HG02870 (cell line): ENCODE measurements at regions not wholly inside any gene's neighbourhood (a gene's known extent, or its start where the extent isn't known, plus 50 kb on each side); places are given as distances from the start of the nearest gene placed in this dataset.

ENCODE experiments used
- ATAC-seq: cut with Tn5 transposase; IDR thresholded peaks from one replicate; pipeline ENCODE4 v1.9.1; 2021; ENCODE audit warnings: mild to moderate bottlenecking, moderate library complexity; ENCODE audit not compliant: unreplicated experiment

- ATAC-seq, result no peak
Observed at GRCh38 chr13:83229574-83230305, 652.5 kb downstream of the SLITRK1 start.

- ATAC-seq, result no peak
Observed at GRCh38 chr13:83223546-83223945, 658.7 kb downstream of the SLITRK1 start.

GRCh38 chr13:83221813-83222241, 660.4 kb downstream of the SLITRK1 start:
- ATAC-seq, result no peak

DNA sequence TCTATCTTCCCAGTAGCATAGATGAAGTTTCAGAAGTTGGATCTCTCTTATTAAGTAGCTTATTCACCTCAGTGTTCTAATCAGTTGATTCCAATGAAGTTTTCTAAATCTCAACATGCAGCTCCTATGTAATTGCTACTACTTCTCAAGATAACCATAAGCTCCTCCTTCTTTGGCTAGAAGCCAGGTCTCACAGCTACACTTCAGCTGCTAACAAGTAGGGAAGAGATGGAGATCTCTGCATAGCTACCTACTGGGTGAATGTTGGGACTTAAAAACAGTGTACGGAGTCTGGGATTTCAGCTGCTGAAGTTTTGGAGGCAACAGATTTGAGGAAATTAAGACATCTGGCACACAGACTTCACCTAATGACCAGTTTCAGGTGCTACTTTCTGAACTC, 661.0 kb downstream of the SLITRK1 start:
- ATAC-seq, result no peak

GRCh38 chr13:83220241-83220640, 662.0 kb downstream of the SLITRK1 start:
- no peak for ATAC-seq

DNA sequence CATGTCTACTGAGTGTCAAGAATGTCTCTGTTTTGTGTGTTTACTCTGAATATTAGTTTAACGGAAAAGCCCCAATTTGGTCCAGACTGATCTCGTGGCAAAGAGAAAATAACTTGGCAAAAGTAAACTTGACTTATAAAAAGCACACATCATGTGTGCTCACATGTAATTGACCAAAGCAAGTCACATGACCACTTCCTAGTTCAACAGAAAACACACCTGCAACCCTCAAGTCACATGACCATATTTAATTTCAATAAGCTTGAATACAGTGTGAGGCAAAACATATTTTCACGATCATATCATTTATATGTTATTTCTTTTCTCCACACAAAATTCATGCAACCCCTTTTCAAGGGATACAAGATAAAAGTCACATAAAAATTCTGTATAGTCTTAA, 662.4 kb downstream of the SLITRK1 start:
- ATAC-seq, result no peak

- no peak for ATAC-seq
Observed at GRCh38 chr13:83216479-83217245, 665.6 kb downstream of the SLITRK1 start.

- no peak for ATAC-seq
Observed at GRCh38 chr13:83215627-83216026, 666.6 kb downstream of the SLITRK1 start.

DNA sequence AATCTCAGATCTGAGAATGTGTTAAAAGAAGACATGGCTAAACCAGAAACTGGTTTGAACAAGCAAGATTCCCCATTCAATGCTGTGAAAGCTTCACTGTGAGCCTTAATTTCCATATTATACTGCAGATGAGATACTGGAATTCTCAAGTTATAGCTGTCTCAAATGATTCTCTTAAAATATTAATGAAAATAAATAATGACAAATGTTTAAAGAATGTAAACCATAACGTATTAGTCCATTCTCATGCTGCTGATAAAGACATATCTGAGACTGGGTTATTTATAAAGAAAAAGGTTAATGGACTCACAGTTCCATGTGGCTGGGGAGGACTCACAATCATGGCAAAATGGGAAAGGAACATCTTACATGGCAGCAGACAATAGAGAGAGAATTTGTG, 667.8 kb downstream of the SLITRK1 start:
- no peak for ATAC-seq

- no peak for ATAC-seq
Observed at GRCh38 chr13:83211301-83211700, 671.0 kb downstream of the SLITRK1 start.

GRCh38 chr13:83204886-83205285, 677.4 kb downstream of the SLITRK1 start:
- ATAC-seq, result no peak

DNA sequence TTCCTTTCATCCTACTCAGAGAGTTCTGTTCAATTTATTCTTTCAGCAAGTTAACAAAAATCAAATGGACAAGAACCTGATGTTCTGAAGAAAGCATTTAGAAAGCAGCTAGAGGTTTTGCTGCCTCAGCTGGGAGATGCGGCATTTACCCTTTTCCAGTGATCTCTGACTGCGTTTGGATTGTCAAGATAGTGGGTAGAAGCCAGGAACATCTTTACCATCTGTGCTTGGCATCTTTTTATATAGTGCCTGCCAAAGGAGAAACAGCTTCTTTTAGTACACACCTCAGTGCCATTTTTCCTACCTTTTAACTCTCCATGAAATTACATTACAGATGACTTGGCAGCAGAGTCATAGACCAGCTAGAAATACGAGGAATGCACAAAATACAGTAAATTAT, 680.8 kb downstream of the SLITRK1 start:
- no peak for ATAC-seq

DNA sequence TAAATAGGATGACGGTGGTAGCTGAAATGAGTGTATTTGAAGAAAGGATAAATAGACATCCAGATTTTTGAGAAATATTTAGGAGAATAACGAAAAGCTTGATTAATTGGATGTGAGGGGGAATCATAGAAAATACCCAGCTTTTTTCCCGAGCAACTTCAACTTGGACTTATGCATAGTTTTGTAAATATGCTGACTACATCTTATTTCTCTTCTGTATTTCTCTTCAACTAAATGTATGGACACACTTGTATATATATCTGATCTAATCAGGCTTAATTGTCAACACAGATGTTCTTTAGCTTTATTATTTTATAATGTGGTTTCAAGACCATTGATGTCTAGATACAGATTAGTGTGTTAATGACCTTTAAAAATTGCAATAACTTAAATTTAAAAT, 685.0 kb downstream of the SLITRK1 start:
- no peak for ATAC-seq

- no peak for ATAC-seq
Observed at GRCh38 chr13:83190020-83190419, 692.3 kb downstream of the SLITRK1 start.

DNA sequence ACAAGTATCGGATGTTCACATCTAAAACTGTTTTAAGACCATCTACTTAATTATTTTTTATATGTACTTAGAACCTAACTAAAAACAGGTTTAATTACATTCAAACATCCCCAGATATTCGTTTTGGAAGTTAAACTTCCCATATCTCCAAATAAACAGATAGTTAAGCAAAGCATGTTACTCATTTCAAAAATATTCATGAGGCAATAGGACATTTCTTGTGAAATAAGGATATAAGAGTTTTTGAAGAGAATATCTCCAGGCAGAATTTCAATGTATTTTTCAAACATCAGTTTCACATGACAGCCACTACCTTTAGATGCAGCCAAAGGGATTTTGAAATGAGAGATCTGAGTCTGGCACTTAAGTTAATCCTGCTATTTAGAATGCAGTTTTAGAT, 697.5 kb downstream of the SLITRK1 start:
- no peak for ATAC-seq

- ATAC-seq, result no peak
Observed at GRCh38 chr13:83184150-83184475, 698.2 kb downstream of the SLITRK1 start.

DNA sequence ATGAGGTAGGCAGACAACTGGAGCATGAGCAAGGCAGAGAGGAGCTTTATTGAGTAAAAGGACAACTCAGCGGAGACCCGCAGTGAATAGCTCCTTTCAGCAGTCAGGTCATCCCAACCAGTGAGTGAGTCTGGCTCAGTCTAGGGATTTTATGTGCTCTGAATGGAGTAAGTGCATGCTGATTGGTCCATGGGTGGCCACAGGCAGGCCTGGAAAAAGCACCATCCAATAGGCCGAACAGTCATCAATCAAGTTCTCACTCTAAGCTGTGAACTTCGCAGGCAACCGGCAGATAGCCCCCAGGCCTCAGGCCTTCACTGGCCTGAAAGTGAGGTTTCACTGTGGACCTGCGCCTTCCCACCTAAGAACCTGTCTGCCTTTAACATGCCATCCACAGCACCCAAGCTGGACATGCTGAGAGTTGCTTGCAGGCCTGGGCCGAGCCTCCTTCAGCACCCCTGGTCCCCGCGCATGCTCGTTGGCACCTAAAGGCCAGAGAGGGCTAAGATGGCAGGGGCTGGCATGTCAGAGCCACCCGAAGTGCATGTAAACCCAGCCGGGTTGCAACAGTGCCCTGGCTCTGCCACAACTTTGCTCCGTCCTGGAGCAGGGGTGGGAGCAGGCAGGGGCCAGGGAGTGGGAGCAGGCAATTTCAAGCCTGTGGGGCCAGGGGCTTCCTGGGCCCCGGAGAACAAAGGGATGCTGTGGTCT, 698.7 kb downstream of the SLITRK1 start:
- no peak for ATAC-seq

- no peak for ATAC-seq
Observed at GRCh38 chr13:83182845-83183244, 699.4 kb downstream of the SLITRK1 start.

GRCh38 chr13:83178008-83178407, 704.3 kb downstream of the SLITRK1 start:
- no peak for ATAC-seq

DNA sequence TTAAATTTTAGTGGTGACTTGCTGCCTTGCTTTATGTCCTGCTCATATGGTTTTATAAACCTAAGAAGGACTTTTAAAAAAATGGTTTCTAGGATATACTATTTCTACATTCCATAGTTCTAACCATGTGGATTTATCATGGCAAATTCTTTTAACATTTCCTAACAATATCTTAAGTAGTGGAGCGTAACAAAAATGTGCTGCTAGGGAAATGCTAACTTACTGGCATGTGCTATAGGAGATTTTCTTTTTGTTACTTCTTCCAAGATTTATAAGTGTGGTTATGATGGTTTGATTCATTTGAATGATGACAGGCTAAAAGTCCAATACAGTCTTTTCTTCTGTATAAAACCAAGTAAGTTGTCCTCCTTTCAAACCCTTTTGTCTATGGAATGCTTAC, 713.7 kb downstream of the SLITRK1 start:
- ATAC-seq, result no peak

DNA sequence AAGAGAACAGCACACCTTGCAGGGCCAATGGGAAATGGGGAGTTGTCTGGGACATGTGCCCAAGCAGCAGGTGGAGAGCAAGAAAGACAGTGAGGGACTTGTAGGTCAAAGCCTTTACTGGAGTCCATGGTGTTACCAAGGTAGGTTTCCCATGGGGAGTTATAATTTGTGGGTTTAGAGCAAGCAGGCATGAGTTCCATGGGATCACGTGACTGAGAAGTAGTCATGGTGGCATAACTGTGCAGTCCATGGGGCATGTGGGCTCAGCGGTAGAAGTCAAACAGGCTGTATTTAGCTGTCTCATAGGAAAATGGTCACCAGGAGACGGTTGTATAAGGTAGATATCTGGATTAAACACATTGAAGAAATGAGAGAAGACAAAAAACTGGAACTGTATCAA, 715.1 kb downstream of the SLITRK1 start:
- ATAC-seq, result no peak

GRCh38 chr13:83166550-83166949, 715.7 kb downstream of the SLITRK1 start:
- no peak for ATAC-seq
